Fibroblast of lung (primary cell): ENCODE measurements at regions not wholly inside any gene's neighbourhood (a gene's known extent, or its start where the extent isn't known, plus 50 kb on each side); places are given as distances from the start of the nearest gene placed in this dataset.

Experiments used
- DNase-seq, 2 donors: peaks; one replicate each; pipeline versions ENCODE4 v3.0.0 to v3.0.0-alpha.2; 2010; ENCODE audit warnings: low read depth in 2 of 2
- H2AFZ ChIP-seq: 2 replicates; pipeline ENCODE4 v1.5.1; 2012; ENCODE audit warnings: low read length, control low read depth, inconsistent platforms
- H3K27ac ChIP-seq: 2 replicates; pipeline ENCODE4 v1.5.1; 2011; ENCODE audit warnings: low read length, control low read depth; ENCODE audit not compliant: insufficient read depth
- H3K27me3 ChIP-seq: 2 replicates; pipeline ENCODE4 v1.5.1; 2011; ENCODE audit warnings: mild to moderate bottlenecking, low read length; ENCODE audit not compliant: control insufficient read depth, insufficient read depth
- H3K36me3 ChIP-seq: 2 replicates; pipeline ENCODE4 v1.5.1; 2011; ENCODE audit warnings: low read length; ENCODE audit not compliant: control insufficient read depth, insufficient read depth
- H3K4me1 ChIP-seq: 2 replicates; pipeline ENCODE4 v1.5.1; 2011; ENCODE audit warnings: low read length; ENCODE audit not compliant: control insufficient read depth, insufficient read depth; ENCODE audit errors: extremely low read depth
- H3K4me2 ChIP-seq: 2 replicates; pipeline ENCODE4 v1.5.1; 2011; ENCODE audit warnings: low read length, control low read depth; ENCODE audit not compliant: insufficient read depth; ENCODE audit errors: extremely low read depth
- H3K4me3 ChIP-seq, 4 experiments: fragments of 200-600 bp in 1 of 4; sonication (generic) in 1 of 4; replicated peaks in 1 of 4; 2 replicates each; pipeline ENCODE4 v1.5.1; 2011 to 2016; ENCODE audit warnings: low read length in 4 of 4, low read depth in 3 of 4, mild to moderate bottlenecking in 3 of 4, control low read depth in 2 of 4, inconsistent platforms in 1 of 4, mixed read lengths in 1 of 4; ENCODE audit not compliant: insufficient read depth in 1 of 4; ENCODE audit errors: control extremely low read depth in 1 of 4
- H3K79me2 ChIP-seq: 2 replicates; pipeline ENCODE4 v1.5.1; 2012; ENCODE audit warnings: mild to moderate bottlenecking, low read length, inconsistent platforms; ENCODE audit not compliant: control insufficient read depth, insufficient read depth
- H3K9ac ChIP-seq: 2 replicates; pipeline ENCODE4 v1.5.1; 2011; ENCODE audit warnings: mild to moderate bottlenecking, low read length, control low read depth; ENCODE audit not compliant: insufficient read depth
- H3K9me3 ChIP-seq: 2 replicates; pipeline ENCODE4 v1.5.1; 2012; ENCODE audit warnings: low read depth, low read length; ENCODE audit not compliant: control insufficient read depth, insufficient read depth
- H4K20me1 ChIP-seq: 2 replicates; pipeline ENCODE4 v1.5.1; 2011; ENCODE audit warnings: low read length; ENCODE audit not compliant: control insufficient read depth, insufficient read depth; ENCODE audit errors: extremely low read depth
- CTCF ChIP-seq, 2 donors: IDR thresholded peaks in 1 of 2; conservative IDR thresholded peaks in 1 of 2; 1 replicate in 1 of 2; 2 replicates in 1 of 2; pipeline ENCODE4 v1.5.1; 2011 to 2012; ENCODE audit warnings: low read length in 2 of 2, control low read depth in 1 of 2, inconsistent platforms in 1 of 2, low read depth in 1 of 2, mild to moderate bottlenecking in 1 of 2
- EZH2 ChIP-seq: IDR thresholded peaks from 2 replicates; pipeline ENCODE4 v1.5.1; 2012; ENCODE audit warnings: low read length, control low read depth, mild to moderate bottlenecking; ENCODE audit errors: missing control alignments

- Histone ChIP-seq H3K36me3 (no peaks in the 10 kb centered on the region), H3K4me1 (peaks cover 18% of the 10 kb centered on the region), H3K27me3 (no peaks in the 10 kb centered on the region), H3K4me3 (no peak overlapping the region), H3K79me2 (no peaks in the 10 kb centered on the region), H3K9me3 (no peaks in the 10 kb centered on the region), H3K4me2 (peak overlapping the region; percentile 33), H3K9ac (no peak overlapping the region), H4K20me1 (no peaks in the 10 kb centered on the region), H3K27ac (peak overlapping the region; percentile 64), H2AFZ (no peak overlapping the region)
- TF ChIP-seq CTCF (conservative IDR thresholded peaks at IDR 0.05 in 1 of 2, IDR thresholded peaks at IDR 0.05 in 1 of 2; ENCODE audit: low read depth in 1 of 2, low read length in 2 of 2) (no peak), EZH2 (no peak)
- peak; percentile 64 to 77 for DNase-seq
Measured at GRCh38 chr1:81703756-81704463, 96.8 kb upstream of the ADGRL2 start.

- peaks cover 18% of the 10 kb centered on the region for H3K4me1 ChIP-seq
- peak overlapping the region; percentile 51 for H3K4me2 ChIP-seq
- H3K27ac ChIP-seq: peak overlapping the region; percentile 64
- H3K27me3 ChIP-seq: no peaks in the 10 kb centered on the region
- no peak overlapping the region for H3K9ac ChIP-seq
- no peaks in the 10 kb centered on the region for H3K9me3 ChIP-seq
- H4K20me1 ChIP-seq: no peaks in the 10 kb centered on the region
- H3K36me3 ChIP-seq: no peaks in the 10 kb centered on the region
- no peaks in the 10 kb centered on the region for H3K79me2 ChIP-seq
- peak; percentile 70 to 79 for DNase-seq
- no peak overlapping the region for H2AFZ ChIP-seq
- TF ChIP-seq CTCF (conservative IDR thresholded peaks at IDR 0.05 in 1 of 2, IDR thresholded peaks at IDR 0.05 in 1 of 2; ENCODE audit: low read depth in 1 of 2, low read length in 2 of 2): no peak
- no peak for TF ChIP-seq EZH2
- H3K4me3 ChIP-seq: peak overlapping the region in 2 of 4 experiments; percentile 4 to 25
Measured at GRCh38 chr1:81703391-81703755, 97.4 kb upstream of the ADGRL2 start.

- Histone ChIP-seq H3K36me3 (no peaks in the 10 kb centered on the region), H3K79me2 (no peaks in the 10 kb centered on the region), H3K4me1 (peaks cover 18% of the 10 kb centered on the region), H3K27me3 (no peaks in the 10 kb centered on the region), H3K4me2 (peak overlapping the region; percentile 51), H2AFZ (no peak overlapping the region), H3K4me3 (peak overlapping the region in 2 of 4 experiments; percentile 4 to 25), H4K20me1 (no peaks in the 10 kb centered on the region), H3K9ac (no peak overlapping the region), H3K27ac (peak overlapping the region; percentile 64), H3K9me3 (no peaks in the 10 kb centered on the region)
- DNase-seq: peak; percentile 95 to 96
- TF ChIP-seq CTCF (conservative IDR thresholded peaks at IDR 0.05 in 1 of 2, IDR thresholded peaks at IDR 0.05 in 1 of 2; ENCODE audit: low read depth in 1 of 2, low read length in 2 of 2): no peak
- TF ChIP-seq EZH2: no peak
Measured at GRCh38 chr1:81702903-81703302, 97.8 kb upstream of the ADGRL2 start.
